Thyroid gland (tissue), 4 donors: ENCODE measurements at regions not wholly inside any gene's neighbourhood (a gene's known extent, or its start where the extent isn't known, plus 50 kb on each side); places are given as distances from the start of the nearest gene placed in this dataset.

Source experiments
- DNase-seq, 2 donors: peaks; one replicate each; pipeline ENCODE4 v3.0.0-alpha.2; 2019
- H3K27ac ChIP-seq, 3 donors: fragments of 200-600 bp; sonication (generic); 1 replicate in 2 of 3; 2 replicates in 1 of 3; pipeline ENCODE4 v1.5.1; 2016 to 2019; ENCODE audit warnings: mild to moderate bottlenecking in 1 of 3, moderate library complexity in 1 of 3
- H3K27me3 ChIP-seq: fragments of 200-600 bp; sonication (generic); one replicate; pipeline ENCODE4 v1.5.1; 2019
- H3K36me3 ChIP-seq, 2 donors: fragments of 200-600 bp; sonication (generic); one replicate each; pipeline ENCODE4 v1.5.1; 2016 to 2019
- H3K4me1 ChIP-seq, 2 donors: fragments of 200-600 bp; sonication (generic); one replicate each; pipeline ENCODE4 v1.5.1; 2017 to 2019
- H3K4me3 ChIP-seq, 3 donors: fragments of 200-600 bp; sonication (generic); replicated peaks in 1 of 3; 1 replicate in 2 of 3; 2 replicates in 1 of 3; pipeline ENCODE4 v1.5.1; 2016; ENCODE audit warnings: mild to moderate bottlenecking in 1 of 3
- H3K9me3 ChIP-seq: fragments of 200-600 bp; sonication (generic); one replicate; pipeline ENCODE4 v1.5.1; 2017
- CTCF ChIP-seq, 6 experiments: fragments of 200-600 bp in 3 of 6; fragments of 450-650 bp in 3 of 6; sonication (generic) in 3 of 6; IDR thresholded peaks; one replicate each; pipeline ENCODE4 v1.5.1; 2016 to 2019; ENCODE audit warnings: antibody characterized with exemption in 6 of 6, mild to moderate bottlenecking in 2 of 6, inconsistent platforms in 1 of 6, moderate library complexity in 1 of 6
- POLR2A ChIP-seq, 2 donors: fragments of 450-650 bp; IDR thresholded peaks; one replicate each; pipeline ENCODE4 v1.6.1; 2017; ENCODE audit warnings: antibody characterized with exemption in 2 of 2, mild to moderate bottlenecking in 2 of 2, moderate library complexity in 1 of 2
- WGBS, 2 donors: methylation state at CpG; one replicate each; pipeline ENCODE4 v1.1.5; 2017; 5-methylcytosine and 5-hydroxymethylcytosine counted together
- intact Hi-C: fragments of 100-400 bp; cut with DNase I; formaldehyde crosslinking; loops from one replicate; pipeline ENCODE4 v1.15.1; 2023

GRCh38 chr16:6625606-6626005, 707.0 kb upstream of the RBFOX1 start:
- 63 to 97% methylated on average over 3 of the region's 3 CpGs for WGBS, 2 donors
- no peaks in the 10 kb centered on the region for H3K36me3 ChIP-seq
- H3K4me3 ChIP-seq = no peak overlapping the region
- no peaks in the 10 kb centered on the region for H3K9me3 ChIP-seq
- H3K4me1 ChIP-seq = no peaks in the 10 kb centered on the region
- H3K27ac ChIP-seq = no peak overlapping the region
- no peaks in the 10 kb centered on the region for H3K27me3 ChIP-seq
- TF ChIP-seq CTCF (IDR thresholded peaks at IDR 0.05) (no peak), POLR2A (IDR thresholded peaks at IDR 0.05) (no peak)
- DNase-seq = no peak
- intact Hi-C loops = no loop called here

- no peaks in the 10 kb centered on the region for H3K9me3 ChIP-seq
- no peak for TF ChIP-seq CTCF (IDR thresholded peaks at IDR 0.05)
- no peak for TF ChIP-seq POLR2A (IDR thresholded peaks at IDR 0.05)
- no peak overlapping the region for H3K4me3 ChIP-seq
- DNase-seq = no peak
- H3K4me1 ChIP-seq = no peaks in the 10 kb centered on the region
- H3K27ac ChIP-seq = no peak overlapping the region
- no peaks in the 10 kb centered on the region for H3K36me3 ChIP-seq
- 57 to 64% methylated on average over 5 of the region's 5 CpGs for WGBS, 2 donors
- H3K27me3 ChIP-seq = no peaks in the 10 kb centered on the region
- intact Hi-C loops = no loop called here
Observed at GRCh38 chr16:6618874-6619273, 713.8 kb upstream of the RBFOX1 start.

GRCh38 chr16:6616746-6617145, 715.9 kb upstream of the RBFOX1 start:
- TF ChIP-seq CTCF (IDR thresholded peaks at IDR 0.05) = no peak
- no peak for TF ChIP-seq POLR2A (IDR thresholded peaks at IDR 0.05)
- no peaks in the 10 kb centered on the region for H3K27me3 ChIP-seq
- H3K4me3 ChIP-seq = no peak overlapping the region
- no peaks in the 10 kb centered on the region for H3K9me3 ChIP-seq
- intact Hi-C loops = no loop called here
- H3K27ac ChIP-seq = no peak overlapping the region
- H3K36me3 ChIP-seq = no peaks in the 10 kb centered on the region
- WGBS, 2 donors = 47 to 60% methylated on average over 6 of the region's 6 CpGs
- H3K4me1 ChIP-seq = no peaks in the 10 kb centered on the region
- DNase-seq = no peak

- no peak for TF ChIP-seq CTCF (IDR thresholded peaks at IDR 0.05)
- no peak for TF ChIP-seq POLR2A (IDR thresholded peaks at IDR 0.05)
- Histone ChIP-seq H3K4me3 (no peak overlapping the region), H3K27ac (no peak overlapping the region), H3K9me3 (no peaks in the 10 kb centered on the region), H3K36me3 (no peaks in the 10 kb centered on the region), H3K27me3 (no peaks in the 10 kb centered on the region), H3K4me1 (no peaks in the 10 kb centered on the region)
- DNase-seq = no peak
- WGBS, 2 donors = 83 to 84% methylated on average over 12 of the region's 12 CpGs
- intact Hi-C loops = no loop called here
Observed at GRCh38 chr16:6615636-6616035, 717.0 kb upstream of the RBFOX1 start.

GRCh38 chr16:6611535-6611934, 721.1 kb upstream of the RBFOX1 start:
- WGBS, 2 donors = 60 to 64% methylated on average over 7 of the region's 7 CpGs
- Histone ChIP-seq H3K27ac (no peak overlapping the region), H3K4me3 (no peak overlapping the region), H3K27me3 (no peaks in the 10 kb centered on the region), H3K9me3 (no peaks in the 10 kb centered on the region), H3K36me3 (no peaks in the 10 kb centered on the region), H3K4me1 (no peaks in the 10 kb centered on the region)
- no peak for DNase-seq
- TF ChIP-seq POLR2A (IDR thresholded peaks at IDR 0.05) = no peak
- intact Hi-C loops = no loop called here

GRCh38 chr16:6605490-6605889, 727.2 kb upstream of the RBFOX1 start:
- no peak for TF ChIP-seq POLR2A (IDR thresholded peaks at IDR 0.05)
- TF ChIP-seq CTCF (IDR thresholded peaks at IDR 0.05) = no peak
- WGBS, 2 donors = 74 to 78% methylated on average over 11 of the region's 11 CpGs
- intact Hi-C loops = no loop called here
- H3K4me3 ChIP-seq = no peak overlapping the region
- H3K4me1 ChIP-seq = no peaks in the 10 kb centered on the region
- H3K27ac ChIP-seq = no peak overlapping the region
- H3K27me3 ChIP-seq = no peaks in the 10 kb centered on the region
- no peaks in the 10 kb centered on the region for H3K9me3 ChIP-seq
- no peak for DNase-seq
- no peaks in the 10 kb centered on the region for H3K36me3 ChIP-seq
